ENCODE measurements at regions not wholly inside any gene's neighbourhood (a gene's known extent, or its start where the extent isn't known, plus 50 kb on each side); places are given as distances from the start of the nearest gene placed in this dataset.

DNA sequence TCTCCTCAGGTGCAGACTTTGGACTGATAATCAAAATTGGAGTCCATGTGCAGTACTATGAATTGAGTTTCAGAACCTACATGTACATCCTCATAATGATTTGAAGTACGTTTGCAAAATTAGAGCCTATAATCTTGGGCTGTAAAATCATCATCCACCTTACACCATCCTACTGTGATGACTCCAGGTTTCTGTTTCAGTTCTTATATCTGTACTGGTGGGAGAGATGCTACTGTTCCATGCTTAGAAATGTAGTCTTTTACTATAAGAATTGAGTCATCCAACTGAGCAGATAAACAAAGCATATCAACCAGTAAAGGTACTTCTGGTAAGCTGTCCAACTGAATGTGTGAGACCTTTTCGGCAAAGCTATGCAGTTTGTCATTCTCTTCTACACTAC lies 586.3 kb upstream of the FAM174A start:
- H3K4me1 ChIP-seq (ENCODE audit: control insufficient read depth in 5 of 5, insufficient read depth in 5 of 5, low read length in 5 of 5): no peaks in the 10 kb centered on the region
- no peak for TF ChIP-seq CTCF (IDR thresholded peaks at IDR 0.05; ENCODE audit: control extremely low read depth, extremely low read depth)
- H3K27me3 ChIP-seq (ENCODE audit: control insufficient read depth in 3 of 3, insufficient read depth in 3 of 3, low read length in 2 of 3): no peaks in the 10 kb centered on the region
- DNase-seq (no peak), ATAC-seq (ENCODE audit: insufficient read depth, low FRiP score) (no peak)
- no peak overlapping the region for H3K4me3 ChIP-seq
- H3K27ac ChIP-seq (ENCODE audit: low read depth in 1 of 2, low read length in 1 of 2): no peak overlapping the region
- peaks cover 0 to 4% (median 0%) of the 10 kb centered on the region in 4 donors for H3K9me3 ChIP-seq (ENCODE audit: control insufficient read depth in 4 of 4, insufficient read depth in 3 of 4, low read length in 3 of 4)
- no peak overlapping the region for H3K9ac ChIP-seq (ENCODE audit: insufficient read depth in 1 of 2, low read length in 2 of 2)
- WGBS, 2 donors: 88 to 91% methylated on average over 2 of the region's 2 CpGs
- no peaks in the 10 kb centered on the region for H3K36me3 ChIP-seq (ENCODE audit: control insufficient read depth in 4 of 4, insufficient read depth in 4 of 4, low read length in 4 of 4)

DNA sequence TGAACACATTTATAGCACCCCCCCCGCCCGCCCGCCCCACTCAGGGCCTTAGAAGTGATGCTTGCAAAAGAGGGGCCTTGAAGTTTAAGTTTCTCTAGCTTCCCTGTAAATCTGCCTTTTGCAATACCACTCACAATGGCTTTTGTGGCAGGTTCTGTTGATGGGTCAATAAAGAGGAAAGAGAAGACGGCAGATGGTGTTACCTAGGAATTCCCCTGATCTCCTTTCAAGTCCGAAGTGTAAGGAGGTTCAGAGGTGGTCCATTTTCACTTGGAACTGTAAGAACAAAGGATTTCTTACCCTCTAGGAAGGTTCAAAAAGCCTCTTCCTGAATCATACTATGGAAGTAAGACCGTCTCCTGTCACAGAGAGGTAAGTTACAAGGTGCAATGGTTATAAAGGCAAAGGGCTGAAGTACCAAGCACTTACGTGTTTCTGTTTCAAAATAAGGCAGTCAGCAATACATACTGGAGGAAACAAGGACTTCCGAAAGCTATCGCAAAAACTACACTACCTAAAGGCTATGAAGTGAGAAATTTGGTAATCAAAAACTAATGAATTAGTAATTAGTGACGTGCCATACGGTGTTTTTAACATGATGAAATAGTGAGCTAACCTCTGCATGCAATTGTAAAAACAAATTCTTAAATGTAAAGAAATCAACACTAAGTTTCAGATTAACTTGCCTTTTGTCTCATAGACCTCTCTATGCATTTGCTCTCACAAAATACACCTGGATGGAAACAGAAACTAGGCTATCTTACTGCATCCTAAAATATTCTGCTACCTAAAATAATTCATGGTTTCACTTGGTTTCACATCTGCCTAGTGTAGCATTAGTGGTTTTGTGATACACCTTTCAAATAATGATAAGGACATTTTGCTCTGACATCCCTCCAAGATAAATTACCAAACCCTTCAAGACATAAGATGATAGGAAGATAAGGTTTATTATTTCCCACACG lies 589.4 kb upstream of the FAM174A start:
- Histone ChIP-seq H3K4me3 (no peak overlapping the region), H3K4me1 (ENCODE audit: control insufficient read depth in 5 of 5, insufficient read depth in 5 of 5, low read length in 5 of 5) (no peaks in the 10 kb centered on the region), H3K9ac (ENCODE audit: insufficient read depth in 1 of 2, low read length in 2 of 2) (no peak overlapping the region), H3K27me3 (ENCODE audit: control insufficient read depth in 3 of 3, insufficient read depth in 3 of 3, low read length in 2 of 3) (no peaks in the 10 kb centered on the region), H3K27ac (ENCODE audit: low read depth in 1 of 2, low read length in 1 of 2) (no peak overlapping the region), H3K36me3 (ENCODE audit: control insufficient read depth in 4 of 4, insufficient read depth in 4 of 4, low read length in 4 of 4) (no peaks in the 10 kb centered on the region), H3K9me3 (ENCODE audit: control insufficient read depth in 4 of 4, insufficient read depth in 3 of 4, low read length in 3 of 4) (peaks cover 0 to 2% (median 0%) of the 10 kb centered on the region in 4 donors)
- ATAC-seq (ENCODE audit: insufficient read depth, low FRiP score) (no peak), DNase-seq (no peak)
- TF ChIP-seq CTCF (IDR thresholded peaks at IDR 0.05; ENCODE audit: control extremely low read depth, extremely low read depth): no peak
- 74% methylated on average over 12 of the region's 12 CpGs for WGBS, 2 donors

GRCh38 chr5:99940540-99940939 lies 594.6 kb upstream of the FAM174A start:
- Histone ChIP-seq H3K4me3 (no peak overlapping the region), H3K9ac (ENCODE audit: insufficient read depth in 1 of 2, low read length in 2 of 2) (no peak overlapping the region), H3K27me3 (ENCODE audit: control insufficient read depth in 3 of 3, insufficient read depth in 3 of 3, low read length in 2 of 3) (no peaks in the 10 kb centered on the region), H3K4me1 (ENCODE audit: control insufficient read depth in 5 of 5, insufficient read depth in 5 of 5, low read length in 5 of 5) (no peaks in the 10 kb centered on the region), H3K9me3 (ENCODE audit: control insufficient read depth in 4 of 4, insufficient read depth in 3 of 4, low read length in 3 of 4) (no peaks in the 10 kb centered on the region), H3K27ac (ENCODE audit: low read depth in 1 of 2, low read length in 1 of 2) (no peak overlapping the region), H3K36me3 (ENCODE audit: control insufficient read depth in 4 of 4, insufficient read depth in 4 of 4, low read length in 4 of 4) (no peaks in the 10 kb centered on the region)
- ATAC-seq (ENCODE audit: insufficient read depth, low FRiP score) (no peak), DNase-seq (no peak)
- no peak for TF ChIP-seq CTCF (IDR thresholded peaks at IDR 0.05; ENCODE audit: control extremely low read depth, extremely low read depth)

Measured in lung (tissue), 11 donors.